OCI-LY7 (cell line): ENCODE measurements at regions not wholly inside any gene's neighbourhood (a gene's known extent, or its start where the extent isn't known, plus 50 kb on each side); places are given as distances from the start of the nearest gene placed in this dataset.

ENCODE experiments used
- BruUV-seq: library from RNA; stranded (reverse); fragments of 400-500 nt; replicated peaks from 2 replicates; lab custom pipeline; 2021; lab: Mats Ljungman, UMichigan
- CTCF ChIA-PET: fragments of 300-600 bp; sonication (Branson Sonifier 250); formaldehyde crosslinking; loops from one replicate; lab custom pipeline; 2022; ENCODE audit warnings: antibody characterized with exemption; ENCODE audit not compliant: unreplicated experiment; lab: Charles Lee
- POLR2A ChIA-PET: fragments of 300-600 bp; sonication (Branson Sonifier 250); formaldehyde crosslinking; loops from one replicate; lab custom pipeline; 2022; ENCODE audit warnings: antibody characterized with exemption; lab: Charles Lee
- DNase-seq: peaks from one replicate; pipeline ENCODE4 v3.0.0-alpha.2; 2015; ENCODE audit warnings: low spot score
- H2AFZ ChIP-seq: fragments of 200-600 bp; sonication (generic), shearing (Covaris generic); 2 replicates; pipeline ENCODE4 v1.6.1; 2014; ENCODE audit warnings: mild to moderate bottlenecking, antibody characterized with exemption, low read length, moderate library complexity
- H3K27ac ChIP-seq: fragments of 200-600 bp; sonication (generic); 2 replicates; pipeline ENCODE4 v1.5.1; 2014; ENCODE audit warnings: mixed run types, low read depth, mild to moderate bottlenecking, moderate library complexity, low read length, inconsistent platforms; ENCODE audit not compliant: poor library complexity, severe bottlenecking
- H3K36me3 ChIP-seq: fragments of 200-600 bp; sonication (generic); 2 replicates; pipeline ENCODE4 v1.6.1; 2014; ENCODE audit warnings: mild to moderate bottlenecking, antibody characterized with exemption, low read length, moderate library complexity, mixed read lengths; ENCODE audit not compliant: insufficient read depth
- H3K4me1 ChIP-seq: fragments of 200-600 bp; sonication (generic); 2 replicates; pipeline ENCODE4 v1.5.1; 2014; ENCODE audit warnings: mild to moderate bottlenecking, low read length; ENCODE audit not compliant: insufficient read depth, poor library complexity, severe bottlenecking
- H3K4me2 ChIP-seq: fragments of 200-600 bp; sonication (generic); 2 replicates; pipeline ENCODE4 v1.6.1; 2014; ENCODE audit warnings: mild to moderate bottlenecking, low read length
- H3K4me3 ChIP-seq: fragments of 200-600 bp; sonication (generic); 2 replicates; pipeline ENCODE4 v1.5.1; 2014; ENCODE audit warnings: mild to moderate bottlenecking, low read depth, low read length; ENCODE audit not compliant: poor library complexity, severe bottlenecking
- H3K79me2 ChIP-seq: fragments of 200-600 bp; sonication (generic); 2 replicates; pipeline ENCODE4 v1.6.1; 2016; ENCODE audit warnings: low read depth, mild to moderate bottlenecking, low read length, moderate library complexity, mixed read lengths; ENCODE audit not compliant: insufficient read depth
- H3K9me2 ChIP-seq: fragments of 200-600 bp; sonication (generic); 2 replicates; pipeline ENCODE4 v1.6.1; 2016; ENCODE audit warnings: mild to moderate bottlenecking, low read length, mixed read lengths; ENCODE audit not compliant: insufficient read depth
- H3K9me3 ChIP-seq: fragments of 200-600 bp; sonication (generic); 2 replicates; pipeline ENCODE4 v1.6.1; 2014; ENCODE audit warnings: mild to moderate bottlenecking, mixed run types, low read length, mixed read lengths
- H4K20me1 ChIP-seq: fragments of 200-600 bp; sonication (generic); 2 replicates; pipeline ENCODE4 v1.6.1; 2014; ENCODE audit warnings: mild to moderate bottlenecking, antibody characterized with exemption, low read length, moderate library complexity, mixed read lengths; ENCODE audit not compliant: insufficient read depth
- EZH2phosphoT487 ChIP-seq: fragments of 200-600 bp; sonication (generic); IDR thresholded peaks from 2 replicates; pipeline ENCODE4 v1.6.1; 2018; ENCODE audit warnings: low read depth, borderline replicate concordance, mild to moderate bottlenecking, mixed run types, antibody characterized with exemption, low read length, moderate library complexity, mixed read lengths
- intact Hi-C: fragments of 100-400 bp; cut with micrococcal nuclease; formaldehyde crosslinking; loops from one replicate; pipeline ENCODE4 v1.10.0; 2022; ENCODE audit not compliant: unreplicated experiment
- TF ChIP-seq, protein P1 (sequence below): fragments of 200-600 bp; sonication (generic); conservative IDR thresholded peaks from 2 replicates; pipeline ENCODE4 v1.5.1; 2014; ENCODE audit warnings: mild to moderate bottlenecking, antibody characterized with exemption, low read length, moderate library complexity, mixed read lengths

DNA sequence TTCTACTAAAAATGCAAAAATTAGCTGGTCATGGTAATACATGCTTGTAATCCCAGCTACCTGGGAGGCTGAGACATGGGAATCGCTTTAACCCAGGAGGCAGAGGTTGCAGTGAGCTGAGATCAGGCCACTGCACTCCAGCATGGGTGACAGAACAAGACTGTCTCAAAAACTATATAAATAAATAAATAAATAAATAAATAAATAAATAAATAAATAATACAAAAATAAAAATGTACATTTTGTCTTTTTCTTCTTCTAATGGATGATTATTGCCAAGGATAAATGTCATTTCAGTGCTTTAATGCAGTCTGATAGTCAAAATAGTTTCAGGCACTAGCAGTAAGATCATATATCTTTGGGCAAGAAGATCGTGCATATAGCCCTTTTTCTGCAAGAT is 727.6 kb upstream of the SEMA3D start:
- POLR2A ChIA-PET = interaction anchor here (0.8 kb wide), 1 partner anchor 36 kb away, joined by 3 read pairs; no protein-coding TSS in a partner anchor
- BruUV-seq = no TSS peak
- H2AFZ ChIP-seq = no peak overlapping the region
- intact Hi-C loops = no loop called here
- no peak overlapping the region for H3K4me3 ChIP-seq
- no peaks in the 10 kb centered on the region for H3K36me3 ChIP-seq
- no peaks in the 10 kb centered on the region for H3K9me2 ChIP-seq
- H3K27ac ChIP-seq = no peak overlapping the region
- DNase-seq = no peak
- H3K79me2 ChIP-seq = no peaks in the 10 kb centered on the region
- H4K20me1 ChIP-seq = no peaks in the 10 kb centered on the region
- H3K9me3 ChIP-seq = no peaks in the 10 kb centered on the region
- no peak overlapping the region for H3K4me2 ChIP-seq
- TF ChIP-seq EZH2phosphoT487 = no peak
- TF ChIP-seq, protein P1, sequence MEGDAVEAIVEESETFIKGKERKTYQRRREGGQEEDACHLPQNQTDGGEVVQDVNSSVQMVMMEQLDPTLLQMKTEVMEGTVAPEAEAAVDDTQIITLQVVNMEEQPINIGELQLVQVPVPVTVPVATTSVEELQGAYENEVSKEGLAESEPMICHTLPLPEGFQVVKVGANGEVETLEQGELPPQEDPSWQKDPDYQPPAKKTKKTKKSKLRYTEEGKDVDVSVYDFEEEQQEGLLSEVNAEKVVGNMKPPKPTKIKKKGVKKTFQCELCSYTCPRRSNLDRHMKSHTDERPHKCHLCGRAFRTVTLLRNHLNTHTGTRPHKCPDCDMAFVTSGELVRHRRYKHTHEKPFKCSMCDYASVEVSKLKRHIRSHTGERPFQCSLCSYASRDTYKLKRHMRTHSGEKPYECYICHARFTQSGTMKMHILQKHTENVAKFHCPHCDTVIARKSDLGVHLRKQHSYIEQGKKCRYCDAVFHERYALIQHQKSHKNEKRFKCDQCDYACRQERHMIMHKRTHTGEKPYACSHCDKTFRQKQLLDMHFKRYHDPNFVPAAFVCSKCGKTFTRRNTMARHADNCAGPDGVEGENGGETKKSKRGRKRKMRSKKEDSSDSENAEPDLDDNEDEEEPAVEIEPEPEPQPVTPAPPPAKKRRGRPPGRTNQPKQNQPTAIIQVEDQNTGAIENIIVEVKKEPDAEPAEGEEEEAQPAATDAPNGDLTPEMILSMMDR = no peak
- CTCF ChIA-PET = no interaction called here
- H3K4me1 ChIP-seq = no peaks in the 10 kb centered on the region

DNA sequence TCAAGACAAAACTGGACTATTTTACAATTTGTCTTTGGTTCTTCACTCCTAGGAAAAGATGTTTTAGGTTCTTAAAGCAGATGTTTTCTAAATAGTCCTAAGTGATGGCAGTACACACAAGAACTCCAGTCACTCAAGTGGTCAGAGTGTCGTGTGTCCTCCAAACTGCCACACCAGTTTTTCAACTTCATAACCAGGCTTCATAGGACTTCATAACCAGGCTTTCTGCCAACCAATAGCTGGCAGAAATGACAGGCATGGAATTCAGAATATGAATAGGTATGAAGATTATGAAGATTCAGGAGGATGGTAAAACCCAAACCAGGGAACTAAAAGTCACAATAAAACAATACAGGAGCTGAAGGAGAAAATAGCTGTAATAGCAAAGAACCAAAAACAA is 721.2 kb upstream of the SEMA3D start:
- Histone ChIP-seq H3K4me2 (no peak overlapping the region), H3K4me3 (no peak overlapping the region), H3K4me1 (no peaks in the 10 kb centered on the region), H3K9me2 (no peaks in the 10 kb centered on the region), H2AFZ (no peak overlapping the region), H4K20me1 (no peaks in the 10 kb centered on the region), H3K79me2 (no peaks in the 10 kb centered on the region), H3K27ac (no peak overlapping the region), H3K36me3 (no peaks in the 10 kb centered on the region), H3K9me3 (no peaks in the 10 kb centered on the region)
- DNase-seq = no peak
- intact Hi-C loops = no loop called here
- ChIA-PET POLR2A (no interaction called here), CTCF (no interaction called here)
- BruUV-seq = no TSS peak
- TF ChIP-seq, protein P1 = no peak
- no peak for TF ChIP-seq EZH2phosphoT487

DNA sequence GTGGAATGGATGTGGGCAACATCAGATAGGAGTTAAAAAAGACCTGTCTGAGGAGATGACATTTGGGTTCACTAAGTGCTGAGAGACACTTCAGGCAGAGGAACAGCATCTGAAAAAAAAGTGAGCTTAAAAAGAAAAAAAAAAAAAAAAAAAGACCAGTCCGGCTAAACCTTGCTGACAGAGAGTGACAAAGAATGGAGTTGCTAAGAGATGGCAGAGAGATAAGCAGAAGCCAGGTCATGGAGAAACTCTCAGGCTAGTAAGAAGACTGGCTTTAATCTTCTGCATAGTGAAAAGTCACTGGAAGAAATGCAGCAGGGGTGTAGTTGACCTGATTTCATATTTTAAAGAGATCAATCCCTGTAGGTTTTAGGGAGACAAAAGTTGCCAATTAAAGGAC is 711.1 kb upstream of the SEMA3D start:
- no peaks in the 10 kb centered on the region for H3K79me2 ChIP-seq
- DNase-seq = no peak
- no peak overlapping the region for H3K4me3 ChIP-seq
- intact Hi-C loops = loop anchor here (5.0 to 10.0 kb wide), 2 partner anchors 717 to 1009 kb away; no protein-coding TSS in a partner anchor
- no peaks in the 10 kb centered on the region for H3K9me3 ChIP-seq
- no peaks in the 10 kb centered on the region for H3K36me3 ChIP-seq
- no peaks in the 10 kb centered on the region for H3K4me1 ChIP-seq
- no peak overlapping the region for H2AFZ ChIP-seq
- ChIA-PET CTCF (interaction anchor here (1.1 kb wide), 1 partner anchor 570 kb away, joined by 3 read pairs; no protein-coding TSS in a partner anchor), POLR2A (interaction anchor here (0.6 to 1.4 kb wide), 4 partner anchors 9 to 696 kb away, joined by 3 to 5 read pairs (median 4); no protein-coding TSS in a partner anchor)
- no TSS peak for BruUV-seq
- no peak overlapping the region for H3K27ac ChIP-seq
- TF ChIP-seq EZH2phosphoT487 = no peak
- TF ChIP-seq, protein P1 = no peak
- H3K9me2 ChIP-seq = no peaks in the 10 kb centered on the region
- H3K4me2 ChIP-seq = no peak overlapping the region
- H4K20me1 ChIP-seq = no peaks in the 10 kb centered on the region
